CD4-positive, alpha-beta T cell treated with Interleukin-4 for 4 hours (primary cell): ENCODE measurements at regions not wholly inside any gene's neighbourhood (a gene's known extent, or its start where the extent isn't known, plus 50 kb on each side); places are given as distances from the start of the nearest gene placed in this dataset.
"Not testable (repeated sequence)": the region's sequence is repeated elsewhere in the genome, so short reads cannot be mapped to it uniquely, and the experiment has no call there.

Source experiments
- DNase-seq: peaks from one replicate; pipeline ENCODE4 v3.0.0-alpha.2; 2020

GRCh38 chr2:111455016-111456015 is 334.6 kb downstream of the BCL2L11 start:
- not testable (repeated sequence) for DNase-seq

GRCh38 chr2:111457191-111457590 is 336.5 kb downstream of the BCL2L11 start:
- DNase-seq = not testable (repeated sequence)

GRCh38 chr2:111460901-111461300 is 340.2 kb downstream of the BCL2L11 start:
- DNase-seq = not testable (repeated sequence)

GRCh38 chr2:111461831-111462230 is 341.1 kb downstream of the BCL2L11 start:
- not testable (repeated sequence) for DNase-seq

- not testable (repeated sequence) for DNase-seq
Observed at GRCh38 chr2:111462572-111462971, 341.9 kb downstream of the BCL2L11 start.

GRCh38 chr2:111463238-111463848 is 342.6 kb downstream of the BCL2L11 start:
- not testable (repeated sequence) for DNase-seq

- peak; percentile 56 for DNase-seq
Observed at GRCh38 chr2:111463956-111464355, 343.2 kb downstream of the BCL2L11 start.

- not testable (repeated sequence) for DNase-seq
Observed at GRCh38 chr2:111464367-111464766, 343.7 kb downstream of the BCL2L11 start.

- DNase-seq = not testable (repeated sequence)
Observed at GRCh38 chr2:111465521-111465920, 344.8 kb downstream of the BCL2L11 start.

GRCh38 chr2:111466744-111467143 is 346.0 kb downstream of the BCL2L11 start:
- DNase-seq = not testable (repeated sequence)

- not testable (repeated sequence) for DNase-seq
Observed at GRCh38 chr2:111470924-111471323, 350.2 kb downstream of the BCL2L11 start.

GRCh38 chr2:111471791-111472530 is 351.2 kb downstream of the BCL2L11 start:
- DNase-seq = not testable (repeated sequence)

GRCh38 chr2:111472844-111473403 is 352.2 kb downstream of the BCL2L11 start:
- not testable (repeated sequence) for DNase-seq

GRCh38 chr2:111473522-111473921 is 352.8 kb downstream of the BCL2L11 start:
- not testable (repeated sequence) for DNase-seq

- not testable (repeated sequence) for DNase-seq
Observed at GRCh38 chr2:111474198-111474705, 353.5 kb downstream of the BCL2L11 start.

GRCh38 chr2:111478335-111478734 is 357.6 kb downstream of the BCL2L11 start:
- DNase-seq = not testable (repeated sequence)

- peak; percentile 49 for DNase-seq
Observed at GRCh38 chr2:111478871-111479318, 358.2 kb downstream of the BCL2L11 start.

GRCh38 chr2:111480016-111480625 is 359.4 kb downstream of the BCL2L11 start:
- DNase-seq = peak; percentile 24

GRCh38 chr2:111480633-111481032 is 359.9 kb downstream of the BCL2L11 start:
- not testable (repeated sequence) for DNase-seq

- DNase-seq = not testable (repeated sequence)
Observed at GRCh38 chr2:111481219-111481618, 360.5 kb downstream of the BCL2L11 start.

GRCh38 chr2:111482987-111483679 is 362.4 kb downstream of the BCL2L11 start:
- DNase-seq = not testable (repeated sequence)
